ENCODE measurements at regions not wholly inside any gene's neighbourhood (a gene's known extent, or its start where the extent isn't known, plus 50 kb on each side); places are given as distances from the start of the nearest gene placed in this dataset.

DNA sequence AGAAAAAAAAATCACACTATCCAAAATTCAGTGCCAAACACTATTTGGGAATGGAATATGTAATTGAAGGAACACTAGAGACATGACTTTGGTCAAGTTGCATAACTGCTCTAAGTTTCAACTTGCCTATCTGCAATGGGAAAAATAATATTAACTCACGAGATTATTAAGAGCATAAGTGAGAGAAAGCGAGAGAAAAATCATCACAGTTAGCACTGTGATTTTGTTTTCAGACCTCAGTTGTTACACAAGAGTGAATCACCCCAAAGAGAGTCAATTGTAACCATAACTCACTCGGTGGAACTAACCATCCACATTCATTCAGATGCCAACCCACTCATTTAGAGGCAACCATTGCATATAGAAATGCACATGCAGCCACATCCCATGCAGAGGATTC lies 147.1 kb downstream of the NHLRC3 start:
- WGBS, 4 donors = 74 to 79% (median 79%) methylated on average over 3 of the region's 3 CpGs
- intact Hi-C loops (cut with DNase I) = no loop called here
- H3K27ac ChIP-seq = peak overlapping the region in 1 of 5 donors; percentile 3
- DNase-seq = no peak
- H3K9me3 ChIP-seq (replicated peaks in 1 of 3) = peaks cover 0 to 12% (median 0%) of the 10 kb centered on the region in 3 donors
- H3K36me3 ChIP-seq (replicated peaks in 1 of 2) = no peaks in the 10 kb centered on the region
- no peaks in the 10 kb centered on the region for H3K4me1 ChIP-seq (replicated peaks in 1 of 2)
- no peak overlapping the region for H3K4me3 ChIP-seq
- no peaks in the 10 kb centered on the region for H3K27me3 ChIP-seq
- TF ChIP-seq POLR2A (IDR thresholded peaks at IDR 0.05) = no peak
- TF ChIP-seq, protein P1, sequence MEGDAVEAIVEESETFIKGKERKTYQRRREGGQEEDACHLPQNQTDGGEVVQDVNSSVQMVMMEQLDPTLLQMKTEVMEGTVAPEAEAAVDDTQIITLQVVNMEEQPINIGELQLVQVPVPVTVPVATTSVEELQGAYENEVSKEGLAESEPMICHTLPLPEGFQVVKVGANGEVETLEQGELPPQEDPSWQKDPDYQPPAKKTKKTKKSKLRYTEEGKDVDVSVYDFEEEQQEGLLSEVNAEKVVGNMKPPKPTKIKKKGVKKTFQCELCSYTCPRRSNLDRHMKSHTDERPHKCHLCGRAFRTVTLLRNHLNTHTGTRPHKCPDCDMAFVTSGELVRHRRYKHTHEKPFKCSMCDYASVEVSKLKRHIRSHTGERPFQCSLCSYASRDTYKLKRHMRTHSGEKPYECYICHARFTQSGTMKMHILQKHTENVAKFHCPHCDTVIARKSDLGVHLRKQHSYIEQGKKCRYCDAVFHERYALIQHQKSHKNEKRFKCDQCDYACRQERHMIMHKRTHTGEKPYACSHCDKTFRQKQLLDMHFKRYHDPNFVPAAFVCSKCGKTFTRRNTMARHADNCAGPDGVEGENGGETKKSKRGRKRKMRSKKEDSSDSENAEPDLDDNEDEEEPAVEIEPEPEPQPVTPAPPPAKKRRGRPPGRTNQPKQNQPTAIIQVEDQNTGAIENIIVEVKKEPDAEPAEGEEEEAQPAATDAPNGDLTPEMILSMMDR (IDR thresholded peaks at IDR 0.05) = no peak

DNA sequence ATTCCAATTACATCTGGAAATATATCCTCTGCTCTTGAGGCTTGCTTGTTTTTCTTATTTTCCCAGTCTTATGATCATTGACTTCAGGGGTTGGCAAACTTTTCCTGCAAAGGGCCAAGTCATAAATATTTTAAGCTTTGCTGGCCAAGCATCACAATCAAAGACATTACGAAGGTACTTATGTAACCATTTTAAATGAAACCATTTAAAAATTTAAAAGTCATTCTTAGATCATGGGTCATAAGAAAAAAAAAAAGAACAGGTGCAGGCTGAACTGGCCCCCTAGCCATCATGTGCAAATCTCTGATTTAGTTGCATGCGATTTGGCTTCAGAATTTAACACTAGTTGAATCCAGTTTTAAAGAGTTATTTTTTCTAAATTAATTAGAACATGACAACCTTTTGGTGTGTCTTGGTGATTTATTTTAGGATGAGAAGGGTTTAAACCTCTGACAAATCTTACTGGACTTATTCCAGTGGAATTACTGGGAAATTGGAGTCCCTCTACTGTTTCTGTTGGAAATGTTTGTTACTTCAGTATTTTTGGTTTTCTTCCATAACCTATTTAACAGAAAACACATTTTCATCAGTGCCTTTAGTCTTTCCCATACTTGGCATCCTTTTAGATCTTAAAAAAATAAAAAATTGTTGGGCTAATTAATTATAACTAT lies 148.1 kb downstream of the NHLRC3 start:
- intact Hi-C loops (cut with DNase I) = no loop called here
- 20 to 31% (median 28%) methylated on average over 2 of the region's 2 CpGs for WGBS, 4 donors
- H3K4me1 ChIP-seq (replicated peaks in 1 of 2) = no peaks in the 10 kb centered on the region
- no peak for DNase-seq
- no peak overlapping the region for H3K27ac ChIP-seq
- H3K9me3 ChIP-seq (replicated peaks in 1 of 3) = peaks cover 0 to 12% (median 0%) of the 10 kb centered on the region in 3 donors
- no peak overlapping the region for H3K4me3 ChIP-seq
- H3K27me3 ChIP-seq = no peaks in the 10 kb centered on the region
- no peak for TF ChIP-seq POLR2A (IDR thresholded peaks at IDR 0.05)
- TF ChIP-seq, protein P1 (IDR thresholded peaks at IDR 0.05) = no peak
- no peaks in the 10 kb centered on the region for H3K36me3 ChIP-seq (replicated peaks in 1 of 2)

DNA sequence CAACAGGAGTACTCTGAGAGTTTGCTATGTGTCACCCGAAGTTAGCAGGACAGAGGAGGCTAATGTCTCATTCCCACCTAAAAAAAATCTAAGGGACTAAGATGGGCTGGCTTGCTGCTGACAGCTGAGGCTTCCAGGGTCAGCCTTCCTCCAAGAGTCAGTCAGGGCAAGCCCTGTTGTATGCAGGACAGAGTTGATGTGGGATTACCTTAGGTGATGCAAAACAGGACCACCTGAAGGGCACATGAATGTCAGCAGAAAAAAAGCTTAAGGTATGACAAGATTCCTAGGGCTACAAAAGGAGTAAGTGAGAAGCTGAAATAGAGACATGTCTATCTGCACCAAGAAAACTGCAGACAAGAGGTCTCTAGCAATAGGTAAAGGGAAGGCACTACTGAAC lies 151.5 kb downstream of the NHLRC3 start:
- no peak for DNase-seq
- 71 to 83% (median 76%) methylated on average over 1 of the region's 1 CpG for WGBS, 4 donors
- intact Hi-C loops (cut with DNase I) = no loop called here
- Histone ChIP-seq H3K27ac (no peak overlapping the region), H3K4me3 (no peak overlapping the region), H3K9me3 (replicated peaks in 1 of 3) (no peaks in the 10 kb centered on the region), H3K36me3 (replicated peaks in 1 of 2) (no peaks in the 10 kb centered on the region), H3K27me3 (no peaks in the 10 kb centered on the region), H3K4me1 (replicated peaks in 1 of 2) (no peaks in the 10 kb centered on the region)
- no peak for TF ChIP-seq POLR2A (IDR thresholded peaks at IDR 0.05)
- TF ChIP-seq, protein P1 (IDR thresholded peaks at IDR 0.05) = no peak

DNA sequence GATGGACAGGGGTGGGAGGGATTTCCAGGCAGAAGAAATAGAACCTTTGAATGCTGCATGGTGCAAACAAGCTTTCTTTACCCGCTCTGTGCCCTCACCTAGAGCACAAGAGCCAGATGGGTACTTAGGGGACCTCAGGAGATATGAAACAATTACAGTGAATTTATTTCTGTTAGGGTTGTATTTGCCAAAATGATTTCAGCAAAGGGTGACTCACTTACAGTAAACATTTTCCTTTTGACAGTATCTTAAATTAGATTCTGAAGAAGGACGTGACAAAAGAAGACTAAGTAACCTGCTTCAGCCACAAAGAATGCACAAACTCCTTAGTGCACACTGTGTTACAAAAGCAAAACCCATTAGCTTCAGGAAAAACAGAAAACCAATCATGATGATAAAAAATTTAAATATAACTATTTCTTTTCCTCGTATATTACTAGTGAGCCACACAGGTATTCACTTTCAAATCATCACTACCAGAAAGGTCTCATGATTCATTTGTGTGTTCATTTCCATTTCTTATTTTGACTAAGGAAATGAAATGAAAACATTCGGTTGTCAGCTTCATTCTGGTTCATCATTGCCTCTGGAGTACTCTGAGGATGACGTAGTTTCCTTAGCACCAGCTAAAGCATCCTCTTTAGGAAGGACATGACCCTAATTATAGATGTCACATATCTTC lies 158.8 kb downstream of the NHLRC3 start:
- intact Hi-C loops (cut with DNase I) = no loop called here
- no peak for TF ChIP-seq POLR2A (IDR thresholded peaks at IDR 0.05)
- TF ChIP-seq, protein P1 (IDR thresholded peaks at IDR 0.05) = no peak
- Histone ChIP-seq H3K9me3 (replicated peaks in 1 of 3) (no peaks in the 10 kb centered on the region), H3K4me3 (no peak overlapping the region), H3K4me1 (replicated peaks in 1 of 2) (no peaks in the 10 kb centered on the region), H3K27ac (no peak overlapping the region), H3K36me3 (replicated peaks in 1 of 2) (no peaks in the 10 kb centered on the region), H3K27me3 (no peaks in the 10 kb centered on the region)
- 52 to 58% (median 54%) methylated on average over 5 of the region's 5 CpGs for WGBS, 4 donors
- DNase-seq = no peak

All from adrenal gland (tissue), 9 donors.